Right renal cortex interstitium (tissue), 3 donors: ENCODE measurements at regions not wholly inside any gene's neighbourhood (a gene's known extent, or its start where the extent isn't known, plus 50 kb on each side); places are given as distances from the start of the nearest gene placed in this dataset.
"Not testable (repeated sequence)": the region's sequence is repeated elsewhere in the genome, so short reads cannot be mapped to it uniquely, and the experiment has no call there.

Experiments used
- DNase-seq, 3 donors: peaks; one replicate each; pipeline ENCODE4 v3.0.0-alpha.2; 2013; ENCODE audit warnings: low read depth in 3 of 3, low spot score in 2 of 3

GRCh38 chr5:98510143-98510985 lies 263.1 kb upstream of the RGMB start:
- no peak for DNase-seq

DNA sequence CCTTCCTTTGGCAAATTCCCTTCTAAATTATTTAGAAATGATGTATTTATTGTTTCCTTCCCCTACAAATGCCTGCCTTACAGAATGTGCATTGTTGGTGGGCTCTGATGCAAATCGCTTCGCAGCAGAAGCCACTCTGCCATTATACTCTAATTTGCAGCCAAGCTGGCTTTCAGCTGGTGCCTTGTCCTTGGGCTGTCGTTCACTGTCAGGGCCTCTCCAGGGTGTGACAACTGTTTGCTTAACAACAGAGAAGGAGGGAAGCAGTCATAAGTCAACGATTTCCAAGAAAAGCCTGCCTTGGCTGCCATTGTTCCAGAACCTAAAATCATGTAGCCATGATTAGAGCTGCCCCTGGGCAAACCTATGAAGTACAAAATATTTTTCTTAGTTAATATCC lies 260.1 kb upstream of the RGMB start:
- DNase-seq = no peak

GRCh38 chr5:98514215-98514614 lies 259.2 kb upstream of the RGMB start:
- DNase-seq = no peak

- DNase-seq = no peak
These were observed 256.8 kb upstream of the RGMB start for GRCh38 chr5:98516701-98517100.

DNA sequence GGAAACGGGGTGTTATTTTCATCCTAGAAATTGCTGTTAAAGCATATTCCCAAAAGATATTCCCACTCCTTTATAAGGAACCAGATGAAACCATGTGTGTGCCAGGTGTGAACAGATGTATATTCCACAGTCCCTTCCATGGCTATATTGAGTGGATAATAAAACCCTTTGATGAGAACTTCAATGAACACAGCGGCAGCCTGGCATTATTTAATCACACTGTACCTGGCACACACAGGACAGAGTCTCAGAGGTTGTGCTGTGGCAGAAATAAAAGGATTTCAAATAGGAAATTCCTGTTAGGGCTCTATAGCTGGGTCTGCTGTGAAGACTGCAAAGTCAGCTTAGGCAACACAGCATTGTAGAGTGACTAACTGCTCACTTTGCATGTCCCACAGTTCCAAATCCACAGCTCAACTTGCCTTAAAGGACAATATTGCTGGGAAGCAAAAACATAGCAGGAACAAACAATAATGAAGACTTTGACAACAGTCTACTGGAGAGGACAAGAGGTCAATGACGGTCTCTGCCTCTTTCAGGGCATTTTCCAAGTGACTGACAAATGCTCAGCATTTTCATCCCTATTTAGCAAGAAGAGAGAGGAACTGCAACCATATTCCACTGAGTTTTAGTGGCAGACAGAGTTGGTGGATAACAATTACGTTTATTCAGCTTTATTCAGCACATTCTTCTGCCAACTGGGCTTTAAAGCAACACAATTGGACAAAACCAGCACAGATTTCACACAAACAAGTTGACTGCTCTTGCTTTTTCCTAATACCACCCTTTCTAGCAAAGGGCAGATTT lies 255.7 kb upstream of the RGMB start:
- no peak for DNase-seq

- DNase-seq = no peak
These were observed 254.7 kb upstream of the RGMB start for GRCh38 chr5:98518754-98519153.

DNA sequence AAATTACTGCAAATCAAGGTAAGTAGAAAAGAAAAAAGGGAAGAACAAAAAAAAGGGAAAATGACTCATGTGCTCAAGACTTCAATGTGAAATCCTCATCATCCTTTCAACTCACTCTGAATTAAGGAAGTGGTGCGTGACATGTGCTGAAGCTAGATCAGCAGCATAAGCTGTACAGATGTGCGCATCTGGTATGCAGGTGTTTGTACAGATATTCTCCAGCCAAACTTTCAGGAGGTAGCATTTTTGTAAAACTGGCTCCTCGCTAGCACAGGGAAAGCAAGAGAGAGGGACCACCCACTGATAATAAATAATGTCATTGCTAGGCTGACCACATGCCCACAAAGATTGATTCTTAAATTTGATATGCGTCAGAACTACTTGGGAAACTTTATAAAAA lies 253.9 kb upstream of the RGMB start:
- DNase-seq = no peak

- no peak for DNase-seq
These were observed 251.6 kb upstream of the RGMB start for GRCh38 chr5:98521821-98522220.

GRCh38 chr5:98524773-98525172 lies 248.7 kb upstream of the RGMB start:
- no peak for DNase-seq

DNA sequence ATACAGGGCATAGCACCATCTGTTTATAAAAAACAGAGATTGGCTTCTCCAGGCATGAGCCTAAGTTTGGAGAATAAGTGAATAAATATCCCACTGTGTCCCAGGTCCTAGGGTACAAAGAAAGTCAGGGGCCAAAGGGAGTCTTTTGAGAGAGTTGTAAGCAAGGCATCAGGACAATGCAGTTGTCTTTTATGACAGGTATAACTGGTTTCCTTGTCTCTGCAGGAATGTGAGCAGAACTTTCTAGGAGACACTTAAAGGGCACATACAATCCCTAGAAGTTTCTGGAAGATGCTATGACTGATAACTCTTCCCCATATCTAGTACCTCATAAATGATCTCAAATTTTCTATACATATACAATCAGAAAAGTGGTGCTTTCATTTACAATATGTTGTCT lies 245.6 kb upstream of the RGMB start:
- no peak for DNase-seq

DNA sequence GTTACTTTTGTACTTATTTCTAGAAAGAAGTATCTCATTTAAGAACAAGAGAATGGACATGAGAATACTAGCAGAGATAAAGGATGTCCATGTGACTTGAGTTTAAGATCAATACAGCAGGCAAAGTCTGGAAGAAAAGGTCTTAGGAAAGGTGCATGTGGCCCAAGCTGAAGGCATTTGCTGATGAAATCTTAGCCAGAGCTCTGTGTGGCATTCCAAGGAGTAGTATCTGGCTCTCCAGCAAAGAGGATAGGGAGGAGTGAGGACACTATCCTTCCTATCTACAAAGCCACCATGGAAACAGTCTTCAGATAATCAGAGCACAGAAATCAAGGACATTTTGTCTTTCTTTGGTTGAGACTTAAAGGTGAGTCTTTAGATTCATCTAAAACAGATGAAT lies 244.1 kb upstream of the RGMB start:
- DNase-seq = no peak

GRCh38 chr5:98530224-98530623 lies 243.2 kb upstream of the RGMB start:
- DNase-seq = no peak

- no peak for DNase-seq
These were observed 237.6 kb upstream of the RGMB start for GRCh38 chr5:98535901-98536300.

GRCh38 chr5:98540056-98540455 lies 233.4 kb upstream of the RGMB start:
- DNase-seq = no peak

DNA sequence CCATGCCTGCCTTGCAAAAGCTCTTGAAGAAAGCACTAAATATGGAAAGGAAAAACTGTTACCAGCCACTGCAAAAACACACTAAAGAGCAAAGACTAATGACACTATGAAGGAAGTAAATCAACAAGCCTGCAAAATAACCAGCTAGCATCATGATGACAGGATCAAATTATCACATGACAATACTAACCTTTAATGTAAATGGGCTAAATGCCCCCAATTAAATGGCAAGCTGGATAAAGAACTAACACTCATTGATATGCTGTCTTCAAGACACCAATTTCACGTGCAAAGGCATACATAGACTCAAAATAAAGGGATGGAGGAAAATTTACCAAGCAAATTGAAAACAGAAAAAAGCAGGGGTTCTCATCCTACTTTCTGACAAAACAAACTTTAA lies 231.8 kb upstream of the RGMB start:
- no peak for DNase-seq

GRCh38 chr5:98543490-98543889 lies 230.0 kb upstream of the RGMB start:
- no peak for DNase-seq

- not testable (repeated sequence) for DNase-seq
These were observed 226.5 kb upstream of the RGMB start for GRCh38 chr5:98546924-98547323.

GRCh38 chr5:98556712-98557111 lies 216.8 kb upstream of the RGMB start:
- no peak for DNase-seq

DNA sequence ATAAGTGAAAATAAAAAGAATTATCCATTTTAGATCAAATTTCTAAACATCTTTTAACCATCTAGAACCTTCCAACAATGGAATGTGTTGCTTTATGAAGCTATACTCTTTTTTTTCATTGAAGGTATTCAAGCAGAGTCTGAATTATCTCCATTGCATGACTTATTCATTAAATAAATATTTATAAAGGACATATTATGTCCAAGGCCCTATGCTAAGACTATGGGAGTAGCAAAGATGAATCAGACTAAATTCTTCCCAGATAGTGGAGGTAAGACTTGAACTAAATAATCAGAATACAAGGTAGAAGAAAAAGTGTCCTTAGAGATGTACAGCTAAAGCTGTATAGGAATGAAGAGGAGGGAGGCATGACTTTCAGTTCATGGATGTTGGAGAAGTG lies 215.5 kb upstream of the RGMB start:
- DNase-seq = no peak

GRCh38 chr5:98563885-98564653 lies 209.4 kb upstream of the RGMB start:
- DNase-seq = no peak

GRCh38 chr5:98564836-98565235 lies 208.6 kb upstream of the RGMB start:
- DNase-seq = no peak
